H9 (cell line): ENCODE measurements at regions not wholly inside any gene's neighbourhood (a gene's known extent, or its start where the extent isn't known, plus 50 kb on each side); places are given as distances from the start of the nearest gene placed in this dataset.

ENCODE experiments used
- DNase-seq: peaks from one replicate; pipeline ENCODE4 v3.0.0-alpha.2; 2017
- H2AFZ ChIP-seq: one replicate; pipeline ENCODE4 v1.6.1; 2013; ENCODE audit warnings: mild to moderate bottlenecking, low read length, control low read depth, moderate library complexity
- H2AK5ac ChIP-seq: 2 replicates; pipeline ENCODE4 v1.6.1; 2013; ENCODE audit warnings: low read length, control low read depth, mixed read lengths; ENCODE audit not compliant: insufficient read length
- H2BK120ac ChIP-seq: one replicate; pipeline ENCODE4 v1.6.1; 2013; ENCODE audit warnings: low read depth, mild to moderate bottlenecking, low read length, control low read depth, inconsistent platforms; ENCODE audit not compliant: poor library complexity, severe bottlenecking
- H2BK12ac ChIP-seq: 2 replicates; pipeline ENCODE4 v1.6.1; 2013; ENCODE audit warnings: low read length, control low read depth, mixed read lengths, low read depth; ENCODE audit not compliant: insufficient read length
- H2BK15ac ChIP-seq: 2 replicates; pipeline ENCODE4 v1.6.1; 2013; ENCODE audit warnings: low read depth, low read length, control low read depth
- H2BK20ac ChIP-seq: one replicate; pipeline ENCODE4 v1.6.1; 2013; ENCODE audit warnings: low read depth, mild to moderate bottlenecking, low read length, control low read depth, inconsistent platforms; ENCODE audit not compliant: poor library complexity, severe bottlenecking
- H2BK5ac ChIP-seq: 2 replicates; pipeline ENCODE4 v1.6.1; 2013; ENCODE audit warnings: low read length, control low read depth, mixed read lengths; ENCODE audit not compliant: insufficient read length
- H3K14ac ChIP-seq: 2 replicates; pipeline ENCODE4 v1.6.1; 2013; ENCODE audit warnings: low read length, control low read depth; ENCODE audit not compliant: insufficient read depth
- H3K18ac ChIP-seq: 2 replicates; pipeline ENCODE4 v1.6.1; 2013; ENCODE audit warnings: low read depth, mild to moderate bottlenecking, mixed read lengths, low read length, control low read depth; ENCODE audit not compliant: insufficient read length
- H3K23ac ChIP-seq: 2 replicates; pipeline ENCODE4 v1.6.1; 2013; ENCODE audit warnings: low read length, control low read depth, mixed read lengths, low read depth; ENCODE audit not compliant: insufficient read length
- H3K23me2 ChIP-seq: 2 replicates; pipeline ENCODE4 v1.6.1; 2013; ENCODE audit warnings: low read depth, mild to moderate bottlenecking, mixed read lengths, low read length, control low read depth; ENCODE audit not compliant: insufficient read length, poor library complexity, severe bottlenecking
- H3K27ac ChIP-seq: 2 replicates; pipeline ENCODE4 v1.5.1; 2013; ENCODE audit warnings: low read length, control low read depth, mixed read lengths, low read depth; ENCODE audit not compliant: insufficient read length
- H3K27me3 ChIP-seq: 2 replicates; pipeline ENCODE4 v1.6.1; 2013; ENCODE audit warnings: low read length, control low read depth, inconsistent platforms; ENCODE audit not compliant: insufficient read depth
- H3K4ac ChIP-seq: 2 replicates; pipeline ENCODE4 v1.6.1; 2013; ENCODE audit warnings: low read depth, mild to moderate bottlenecking, control low read depth, inconsistent platforms, low read length, moderate library complexity
- H3K4me1 ChIP-seq: 2 replicates; pipeline ENCODE4 v1.6.1; 2013; ENCODE audit warnings: low read length, control low read depth, inconsistent platforms; ENCODE audit not compliant: insufficient read depth
- H3K4me2 ChIP-seq: 2 replicates; pipeline ENCODE4 v1.6.1; 2013; ENCODE audit warnings: low read length, control low read depth, mixed read lengths; ENCODE audit not compliant: insufficient read length, insufficient read depth
- H3K56ac ChIP-seq: 2 replicates; pipeline ENCODE4 v1.6.1; 2013; ENCODE audit warnings: low read depth, mild to moderate bottlenecking, mixed read lengths, low read length, control low read depth; ENCODE audit not compliant: insufficient read length
- H3K79me1 ChIP-seq: 2 replicates; pipeline ENCODE4 v1.6.1; 2013; ENCODE audit warnings: low read depth, mild to moderate bottlenecking, moderate library complexity, low read length, control low read depth, inconsistent platforms; ENCODE audit not compliant: insufficient read depth, poor library complexity, severe bottlenecking
- H3K79me2 ChIP-seq: 2 replicates; pipeline ENCODE4 v1.6.1; 2013; ENCODE audit warnings: low read length, control low read depth, inconsistent platforms; ENCODE audit not compliant: insufficient read depth
- H3K9ac ChIP-seq: 2 replicates; pipeline ENCODE4 v1.6.1; 2013; ENCODE audit warnings: low read length, control low read depth, mixed read lengths; ENCODE audit not compliant: insufficient read length; ENCODE audit errors: extremely low read depth
- H3K9me3 ChIP-seq: one replicate; pipeline ENCODE4 v1.6.1; 2013; ENCODE audit warnings: low read depth, low read length, inconsistent platforms; ENCODE audit not compliant: control insufficient read depth
- H3T11ph ChIP-seq: one replicate; pipeline ENCODE4 v1.6.1; 2013; ENCODE audit warnings: mild to moderate bottlenecking, low read length, control low read depth, inconsistent platforms
- H4K20me1 ChIP-seq: one replicate; pipeline ENCODE4 v1.6.1; 2013; ENCODE audit not compliant: control insufficient read depth, insufficient read length, insufficient read depth
- H4K5ac ChIP-seq: 2 replicates; pipeline ENCODE4 v1.6.1; 2013; ENCODE audit warnings: low read depth, mild to moderate bottlenecking, mixed read lengths, low read length, control low read depth; ENCODE audit not compliant: insufficient read length
- H4K8ac ChIP-seq: replicated peaks from 2 replicates; pipeline ENCODE4 v1.6.1; 2013; ENCODE audit warnings: low read length, control low read depth, mixed read lengths, low read depth; ENCODE audit not compliant: insufficient read length
- H4K91ac ChIP-seq: 2 replicates; pipeline ENCODE4 v1.6.1; 2013; ENCODE audit warnings: low read depth, mild to moderate bottlenecking, moderate library complexity, mixed read lengths, low read length, control low read depth; ENCODE audit not compliant: insufficient read length
- H3K27ac Mint-ChIP-seq, 3 experiments: 2 replicates in 2 of 3; 3 replicates in 1 of 3; pipeline ENCODE4 v1.8.0; 2020 to 2021; ENCODE audit warnings: mixed read lengths in 3 of 3, mild to moderate bottlenecking in 1 of 3, moderate library complexity in 1 of 3
- H3K27me3 Mint-ChIP-seq: 2 replicates; pipeline ENCODE4 v1.8.0; 2021; ENCODE audit warnings: low read depth, mild to moderate bottlenecking, moderate library complexity, mixed read lengths
- H3K36me3 Mint-ChIP-seq, 3 experiments: 2 replicates in 2 of 3; 3 replicates in 1 of 3; pipeline ENCODE4 v1.8.0; 2020 to 2021; ENCODE audit warnings: low read depth in 3 of 3, mixed read lengths in 3 of 3; ENCODE audit not compliant: insufficient read depth in 1 of 3
- H3K4me1 Mint-ChIP-seq, 2 experiments: 2 replicates each; pipeline ENCODE4 v1.8.0; 2020; ENCODE audit warnings: mixed read lengths in 2 of 2
- H3K4me3 Mint-ChIP-seq, 2 experiments: 2 replicates in 1 of 2; 3 replicates in 1 of 2; pipeline ENCODE4 v1.8.0; 2020 to 2021; ENCODE audit warnings: mild to moderate bottlenecking in 2 of 2, mixed read lengths in 2 of 2, moderate library complexity in 1 of 2
- H3K9me3 Mint-ChIP-seq, 2 experiments: 2 replicates in 1 of 2; 3 replicates in 1 of 2; pipeline ENCODE4 v1.8.0; 2020; ENCODE audit warnings: mild to moderate bottlenecking in 2 of 2, mixed read lengths in 2 of 2, moderate library complexity in 1 of 2
- WGBS: extraction: QIAGEN DNeasy Blood & Tissue Kit; methylation state at CpG from one replicate; pipeline ENCODE4 v1.1.7; 2013; ENCODE audit warnings: missing lambda C conversion rate, low lambda C conversion rate, mixed read lengths; ENCODE audit not compliant: insufficient read length; ENCODE audit errors: extremely low coverage; 5-methylcytosine and 5-hydroxymethylcytosine counted together
- TF ChIP-seq, protein P1 (sequence below): fragments of 200-600 bp; sonication (generic); conservative IDR thresholded peaks from 3 replicates; pipeline ENCODE4 v1.8.0; 2021; ENCODE audit warnings: antibody characterized with exemption, mild to moderate bottlenecking

DNA sequence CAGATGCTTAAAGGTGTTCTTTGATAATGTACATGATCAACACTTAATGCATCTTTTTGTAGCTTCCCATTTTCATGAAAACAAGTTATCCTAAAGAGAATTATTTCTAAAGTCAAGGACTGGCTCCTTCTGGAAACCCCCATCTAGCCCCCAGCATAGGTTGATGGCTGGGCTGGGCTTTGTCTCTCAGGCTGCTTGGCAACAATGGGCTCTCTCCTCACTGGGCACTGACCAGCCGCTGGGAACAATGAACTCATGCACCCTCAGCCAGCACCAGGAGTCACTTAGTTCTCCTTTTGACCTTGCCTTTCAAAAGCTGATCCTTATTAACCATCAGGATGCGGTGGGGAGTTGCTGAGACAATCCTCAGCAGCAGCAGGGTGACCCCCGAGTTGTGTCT lies 293.0 kb upstream of the PLXNA2 start:
- H3K9me3 Mint-ChIP-seq: no peaks in the 10 kb centered on the region
- H3K9me3 ChIP-seq: no peaks in the 10 kb centered on the region
- H2BK20ac ChIP-seq: no peak overlapping the region
- no peak overlapping the region for H2BK120ac ChIP-seq
- H3K18ac ChIP-seq: no peak overlapping the region
- H2AK5ac ChIP-seq: no peak overlapping the region
- H3K36me3 Mint-ChIP-seq: no peaks in the 10 kb centered on the region
- no peaks in the 10 kb centered on the region for H3K27me3 Mint-ChIP-seq
- no peak overlapping the region for H2BK12ac ChIP-seq
- H4K20me1 ChIP-seq: no peaks in the 10 kb centered on the region
- no peak overlapping the region for H2BK15ac ChIP-seq
- H3K4me3 Mint-ChIP-seq: no peak overlapping the region
- H3K4me1 ChIP-seq: peaks cover 7% of the 10 kb centered on the region; the same call in 1 of the 2 replicates
- H2BK5ac ChIP-seq: no peak overlapping the region
- H3K23ac ChIP-seq: no peak overlapping the region
- H3K4me1 Mint-ChIP-seq: peaks cover 34 to 35% of the 10 kb centered on the region in 2 experiments
- H4K5ac ChIP-seq: no peak overlapping the region
- H3K23me2 ChIP-seq: no peaks in the 10 kb centered on the region
- no peak overlapping the region for H3K56ac ChIP-seq
- H4K8ac ChIP-seq: no peak overlapping the region
- no peaks in the 10 kb centered on the region for H3K27me3 ChIP-seq
- H3K9ac ChIP-seq: no peak overlapping the region
- TF ChIP-seq, protein P1, sequence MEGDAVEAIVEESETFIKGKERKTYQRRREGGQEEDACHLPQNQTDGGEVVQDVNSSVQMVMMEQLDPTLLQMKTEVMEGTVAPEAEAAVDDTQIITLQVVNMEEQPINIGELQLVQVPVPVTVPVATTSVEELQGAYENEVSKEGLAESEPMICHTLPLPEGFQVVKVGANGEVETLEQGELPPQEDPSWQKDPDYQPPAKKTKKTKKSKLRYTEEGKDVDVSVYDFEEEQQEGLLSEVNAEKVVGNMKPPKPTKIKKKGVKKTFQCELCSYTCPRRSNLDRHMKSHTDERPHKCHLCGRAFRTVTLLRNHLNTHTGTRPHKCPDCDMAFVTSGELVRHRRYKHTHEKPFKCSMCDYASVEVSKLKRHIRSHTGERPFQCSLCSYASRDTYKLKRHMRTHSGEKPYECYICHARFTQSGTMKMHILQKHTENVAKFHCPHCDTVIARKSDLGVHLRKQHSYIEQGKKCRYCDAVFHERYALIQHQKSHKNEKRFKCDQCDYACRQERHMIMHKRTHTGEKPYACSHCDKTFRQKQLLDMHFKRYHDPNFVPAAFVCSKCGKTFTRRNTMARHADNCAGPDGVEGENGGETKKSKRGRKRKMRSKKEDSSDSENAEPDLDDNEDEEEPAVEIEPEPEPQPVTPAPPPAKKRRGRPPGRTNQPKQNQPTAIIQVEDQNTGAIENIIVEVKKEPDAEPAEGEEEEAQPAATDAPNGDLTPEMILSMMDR: no peak
- H3K79me1 ChIP-seq: no peaks in the 10 kb centered on the region
- no peak overlapping the region for H3K27ac ChIP-seq
- no peak overlapping the region for H3K4me2 ChIP-seq
- no peak overlapping the region for H4K91ac ChIP-seq
- H3K27ac Mint-ChIP-seq: no peak overlapping the region
- no CpG with 5 or more reads among the region's 3 CpGs for WGBS
- no peaks in the 10 kb centered on the region for H3K79me2 ChIP-seq
- H3K4ac ChIP-seq: no peak overlapping the region
- no peak overlapping the region for H3T11ph ChIP-seq
- H3K14ac ChIP-seq: peak overlapping the region; percentile 34; the same call in 1 of the 2 replicates
- H2AFZ ChIP-seq: no peak overlapping the region
- no peak for DNase-seq
